GM21619 (cell line): ENCODE measurements at regions not wholly inside any gene's neighbourhood (a gene's known extent, or its start where the extent isn't known, plus 50 kb on each side); places are given as distances from the start of the nearest gene placed in this dataset.
"Not testable (repeated sequence)": the region's sequence is repeated elsewhere in the genome, so short reads cannot be mapped to it uniquely, and the experiment has no call there.

Experiments
- ATAC-seq: cut with Tn5 transposase; IDR thresholded peaks from one replicate; pipeline ENCODE4 v1.9.1; 2021; ENCODE audit not compliant: unreplicated experiment

- ATAC-seq = no peak
These were observed 305.7 kb downstream of the SETD4 start for GRCh38 chr21:35754583-35754982.

GRCh38 chr21:35753308-35753707, 307.0 kb downstream of the SETD4 start:
- ATAC-seq = no peak

GRCh38 chr21:35751171-35751570, 309.2 kb downstream of the SETD4 start:
- ATAC-seq = no peak

- no peak for ATAC-seq
These were observed 310.4 kb downstream of the SETD4 start for GRCh38 chr21:35749904-35750303.

- ATAC-seq = no peak
These were observed 311.5 kb downstream of the SETD4 start for GRCh38 chr21:35748678-35749314.

GRCh38 chr21:35743571-35743970, 316.8 kb downstream of the SETD4 start:
- no peak for ATAC-seq

- no peak for ATAC-seq
These were observed 321.9 kb downstream of the SETD4 start for GRCh38 chr21:35738347-35738961.

- ATAC-seq = no peak
These were observed 322.4 kb downstream of the SETD4 start for GRCh38 chr21:35737899-35738346.

GRCh38 chr21:35737449-35737848, 322.9 kb downstream of the SETD4 start:
- no peak for ATAC-seq

- ATAC-seq = no peak
These were observed 327.5 kb downstream of the SETD4 start for GRCh38 chr21:35732788-35733187.

GRCh38 chr21:35730325-35730724, 330.0 kb downstream of the SETD4 start:
- ATAC-seq = no peak

GRCh38 chr21:35727830-35728229, 332.5 kb downstream of the SETD4 start:
- ATAC-seq = no peak

GRCh38 chr21:35724156-35724555, 336.2 kb downstream of the SETD4 start:
- ATAC-seq = no peak

- no peak for ATAC-seq
These were observed 338.6 kb downstream of the SETD4 start for GRCh38 chr21:35721701-35722100.

GRCh38 chr21:35720208-35720731, 340.1 kb downstream of the SETD4 start:
- ATAC-seq = no peak

GRCh38 chr21:35719080-35719479, 341.2 kb downstream of the SETD4 start:
- no peak for ATAC-seq

- no peak for ATAC-seq
These were observed 343.3 kb downstream of the SETD4 start for GRCh38 chr21:35716876-35717565.

GRCh38 chr21:35713914-35714313, 346.4 kb downstream of the SETD4 start:
- ATAC-seq = no peak

GRCh38 chr21:35711661-35712060, 348.7 kb downstream of the SETD4 start:
- no peak for ATAC-seq

GRCh38 chr21:35711213-35711612, 349.1 kb downstream of the SETD4 start:
- no peak for ATAC-seq

GRCh38 chr21:35709990-35710389, 350.3 kb downstream of the SETD4 start:
- ATAC-seq = not testable (repeated sequence)

GRCh38 chr21:35705888-35706287, 354.4 kb downstream of the SETD4 start:
- no peak for ATAC-seq
